Osteocyte (in vitro differentiated cells): ENCODE measurements at regions not wholly inside any gene's neighbourhood (a gene's known extent, or its start where the extent isn't known, plus 50 kb on each side); places are given as distances from the start of the nearest gene placed in this dataset.

Experiments used
- DNase-seq: peaks from one replicate; pipeline ENCODE4 v3.0.0; 2021; ENCODE audit warnings: mixed read lengths; ENCODE audit not compliant: unreplicated experiment; ENCODE audit errors: extremely low spot score
- H3K27ac Mint-ChIP-seq: one replicate; pipeline ENCODE4 v1.8.0; 2021; ENCODE audit warnings: mild to moderate bottlenecking, mixed read lengths; ENCODE audit not compliant: unreplicated experiment
- H3K27me3 Mint-ChIP-seq: one replicate; pipeline ENCODE4 v1.8.0; 2021; ENCODE audit warnings: mixed read lengths; ENCODE audit not compliant: unreplicated experiment
- H3K36me3 Mint-ChIP-seq: one replicate; pipeline ENCODE4 v1.8.0; 2021; ENCODE audit warnings: mixed read lengths; ENCODE audit not compliant: unreplicated experiment
- H3K4me1 Mint-ChIP-seq: one replicate; pipeline ENCODE4 v1.8.0; 2021; ENCODE audit warnings: mixed read lengths; ENCODE audit not compliant: unreplicated experiment
- H3K4me3 Mint-ChIP-seq: one replicate; pipeline ENCODE4 v1.8.0; 2021; ENCODE audit warnings: mild to moderate bottlenecking, moderate library complexity, mixed read lengths; ENCODE audit not compliant: unreplicated experiment
- H3K9me3 Mint-ChIP-seq: one replicate; pipeline ENCODE4 v1.8.0; 2021; ENCODE audit warnings: mixed read lengths; ENCODE audit not compliant: unreplicated experiment
- CTCF ChIP-seq: fragments of 200-600 bp; sonication (generic); IDR thresholded peaks from 2 replicates; pipeline ENCODE4 v1.5.0; 2021; ENCODE audit warnings: antibody characterized with exemption, mild to moderate bottlenecking, moderate library complexity

- Mint-ChIP-seq H3K27ac (no peak overlapping the region), H3K9me3 (peaks cover 6% of the 10 kb centered on the region), H3K27me3 (peaks cover 3% of the 10 kb centered on the region), H3K36me3 (peaks cover 2% of the 10 kb centered on the region), H3K4me3 (no peak overlapping the region), H3K4me1 (no peaks in the 10 kb centered on the region)
- no peak for TF ChIP-seq CTCF
- DNase-seq: no peak
These were observed 101.9 kb downstream of the AQP4 start for GRCh38 chr18:26763446-26764110.

- TF ChIP-seq CTCF: no peak
- peaks cover 38% of the 10 kb centered on the region for H3K4me1 Mint-ChIP-seq
- H3K27ac Mint-ChIP-seq: peak overlapping the region; percentile 81
- DNase-seq: no peak
- no peaks in the 10 kb centered on the region for H3K36me3 Mint-ChIP-seq
- no peaks in the 10 kb centered on the region for H3K27me3 Mint-ChIP-seq
- no peaks in the 10 kb centered on the region for H3K9me3 Mint-ChIP-seq
- no peak overlapping the region for H3K4me3 Mint-ChIP-seq
These were observed 108.1 kb downstream of the AQP4 start for GRCh38 chr18:26757263-26758019.

- H3K4me3 Mint-ChIP-seq: no peak overlapping the region
- TF ChIP-seq CTCF: no peak
- no peak for DNase-seq
- H3K9me3 Mint-ChIP-seq: no peaks in the 10 kb centered on the region
- no peaks in the 10 kb centered on the region for H3K36me3 Mint-ChIP-seq
- H3K27me3 Mint-ChIP-seq: no peaks in the 10 kb centered on the region
- no peak overlapping the region for H3K27ac Mint-ChIP-seq
- peaks cover 45% of the 10 kb centered on the region for H3K4me1 Mint-ChIP-seq
These were observed 109.0 kb downstream of the AQP4 start for GRCh38 chr18:26756556-26756955.

- no peak for DNase-seq
- peak overlapping the region; percentile 31 for H3K4me3 Mint-ChIP-seq
- peak overlapping the region; percentile 89 for H3K27ac Mint-ChIP-seq
- no peaks in the 10 kb centered on the region for H3K27me3 Mint-ChIP-seq
- H3K9me3 Mint-ChIP-seq: no peaks in the 10 kb centered on the region
- TF ChIP-seq CTCF: no peak
- no peaks in the 10 kb centered on the region for H3K36me3 Mint-ChIP-seq
- peaks cover 38% of the 10 kb centered on the region for H3K4me1 Mint-ChIP-seq
These were observed 118.6 kb downstream of the AQP4 start for GRCh38 chr18:26746826-26747475.

- no peaks in the 10 kb centered on the region for H3K9me3 Mint-ChIP-seq
- no peaks in the 10 kb centered on the region for H3K27me3 Mint-ChIP-seq
- peak overlapping the region; percentile 89 for H3K27ac Mint-ChIP-seq
- H3K4me3 Mint-ChIP-seq: peak overlapping the region; percentile 31
- no peak for TF ChIP-seq CTCF
- no peak for DNase-seq
- peaks cover 35% of the 10 kb centered on the region for H3K4me1 Mint-ChIP-seq
- H3K36me3 Mint-ChIP-seq: no peaks in the 10 kb centered on the region
These were observed 119.1 kb downstream of the AQP4 start for GRCh38 chr18:26746398-26746797.
